Type B pancreatic cell (in vitro differentiated cells): ENCODE measurements at regions not wholly inside any gene's neighbourhood (a gene's known extent, or its start where the extent isn't known, plus 50 kb on each side); places are given as distances from the start of the nearest gene placed in this dataset.
"Not testable (repeated sequence)": the region's sequence is repeated elsewhere in the genome, so short reads cannot be mapped to it uniquely, and the experiment has no call there.

Experiments used
- DNase-seq: peaks from one replicate; pipeline ENCODE4 v3.0.0; 2021; ENCODE audit warnings: mixed read lengths; ENCODE audit not compliant: unreplicated experiment; ENCODE audit errors: extremely low spot score
- H3K27ac Mint-ChIP-seq: 2 replicates; pipeline ENCODE4 v1.8.0; 2021; ENCODE audit warnings: mild to moderate bottlenecking, mixed read lengths
- H3K27me3 Mint-ChIP-seq: 2 replicates; pipeline ENCODE4 v1.8.0; 2021; ENCODE audit warnings: mixed read lengths
- H3K36me3 Mint-ChIP-seq: 2 replicates; pipeline ENCODE4 v1.8.0; 2021; ENCODE audit warnings: mixed read lengths
- H3K4me1 Mint-ChIP-seq: one replicate; pipeline ENCODE4 v1.8.0; 2021; ENCODE audit warnings: mixed read lengths; ENCODE audit not compliant: unreplicated experiment
- H3K4me3 Mint-ChIP-seq: 2 replicates; pipeline ENCODE4 v1.8.0; 2021; ENCODE audit warnings: mild to moderate bottlenecking, mixed read lengths
- H3K9me3 Mint-ChIP-seq: 2 replicates; pipeline ENCODE4 v1.8.0; 2021; ENCODE audit warnings: mixed read lengths
- CTCF ChIP-seq: fragments of 200-600 bp; sonication (generic); conservative IDR thresholded peaks from 2 replicates; pipeline ENCODE4 v1.5.0; 2021; ENCODE audit warnings: antibody characterized with exemption, mild to moderate bottlenecking

DNA sequence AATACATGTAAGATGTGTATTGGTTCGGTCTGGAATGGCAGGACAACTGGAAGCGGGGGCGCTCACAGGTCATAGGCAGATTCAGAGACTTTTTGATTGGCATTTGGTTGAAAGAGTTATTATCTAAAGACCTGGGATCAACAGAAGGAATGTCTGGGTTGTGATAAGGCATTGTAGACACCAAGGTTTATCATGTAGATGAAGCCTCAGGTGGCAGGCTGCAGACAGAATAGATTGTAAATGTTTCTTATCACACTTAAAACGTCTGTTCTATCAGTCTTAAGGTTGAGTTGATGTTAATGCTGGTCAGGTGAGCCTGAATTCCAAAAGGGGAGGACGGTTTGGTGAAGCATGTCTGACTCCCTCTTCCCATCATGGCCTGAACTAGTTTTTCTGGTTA, 295.9 kb upstream of the PROK2 start:
- no peak overlapping the region for H3K27ac Mint-ChIP-seq
- no peaks in the 10 kb centered on the region for H3K27me3 Mint-ChIP-seq
- DNase-seq: no peak
- no peak overlapping the region for H3K4me3 Mint-ChIP-seq
- no peak for TF ChIP-seq CTCF
- peaks cover under 1% of the 10 kb centered on the region for H3K36me3 Mint-ChIP-seq
- H3K4me1 Mint-ChIP-seq: peaks cover 22% of the 10 kb centered on the region
- H3K9me3 Mint-ChIP-seq: peaks cover 14% of the 10 kb centered on the region

DNA sequence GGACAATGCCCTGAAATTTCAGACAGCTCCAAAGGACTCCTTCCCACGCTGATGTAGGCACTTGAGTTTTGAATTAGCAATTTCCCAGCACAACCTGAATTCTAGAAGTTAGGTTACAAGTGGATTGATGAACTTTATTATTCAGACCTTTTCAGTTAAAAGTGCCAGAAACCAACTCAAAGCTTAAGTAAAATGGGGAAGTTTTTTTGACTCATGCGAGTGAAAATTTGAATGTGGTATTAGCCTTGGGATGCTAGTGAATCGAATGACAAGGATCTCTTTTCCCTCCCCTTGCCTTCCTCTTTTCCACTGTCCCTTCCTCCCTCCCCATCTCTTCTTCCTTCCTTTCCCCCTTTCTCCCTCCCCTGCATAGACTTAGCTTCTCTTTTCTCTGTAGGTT, 295.1 kb upstream of the PROK2 start:
- Mint-ChIP-seq H3K9me3 (peaks cover 21% of the 10 kb centered on the region), H3K4me1 (peaks cover 22% of the 10 kb centered on the region), H3K27me3 (no peaks in the 10 kb centered on the region), H3K4me3 (no peak overlapping the region), H3K36me3 (peaks cover 5% of the 10 kb centered on the region), H3K27ac (no peak overlapping the region)
- TF ChIP-seq CTCF: no peak
- no peak for DNase-seq

DNA sequence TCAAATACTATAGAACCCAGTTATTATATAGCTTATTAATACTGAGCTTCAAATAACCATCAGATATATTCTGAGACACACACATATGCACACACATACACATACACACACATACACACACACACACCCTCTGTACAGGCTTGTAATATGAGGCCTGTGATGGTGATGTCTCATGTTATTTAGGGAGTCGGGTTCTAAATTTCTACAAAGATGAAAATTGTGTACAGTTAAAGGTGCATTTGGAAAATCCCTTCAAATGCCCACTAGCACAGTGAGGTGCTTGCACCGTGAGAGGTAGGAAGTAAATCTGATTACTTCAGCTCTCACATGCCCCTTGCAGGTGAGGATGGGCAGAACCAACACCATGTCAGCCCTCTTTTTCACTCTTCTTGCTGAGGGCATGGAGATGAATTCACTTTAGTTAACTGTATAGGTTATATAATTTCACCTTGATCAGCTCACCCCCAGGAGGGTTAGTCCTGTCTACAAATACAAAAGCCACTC, 294.5 kb upstream of the PROK2 start:
- TF ChIP-seq CTCF: no peak
- Mint-ChIP-seq H3K4me3 (no peak overlapping the region), H3K27me3 (no peaks in the 10 kb centered on the region), H3K9me3 (peaks cover 21% of the 10 kb centered on the region), H3K27ac (no peak overlapping the region), H3K4me1 (peaks cover 22% of the 10 kb centered on the region), H3K36me3 (peaks cover 5% of the 10 kb centered on the region)
- no peak for DNase-seq

GRCh38 chr3:72078676-72079368, 293.9 kb upstream of the PROK2 start:
- H3K9me3 Mint-ChIP-seq: peaks cover 21% of the 10 kb centered on the region
- H3K36me3 Mint-ChIP-seq: peaks cover 5% of the 10 kb centered on the region
- no peak overlapping the region for H3K4me3 Mint-ChIP-seq
- peaks cover 22% of the 10 kb centered on the region for H3K4me1 Mint-ChIP-seq
- TF ChIP-seq CTCF: no peak
- no peaks in the 10 kb centered on the region for H3K27me3 Mint-ChIP-seq
- no peak for DNase-seq
- H3K27ac Mint-ChIP-seq: no peak overlapping the region

GRCh38 chr3:72077473-72078259, 292.7 kb upstream of the PROK2 start:
- H3K27ac Mint-ChIP-seq: no peak overlapping the region
- H3K27me3 Mint-ChIP-seq: no peaks in the 10 kb centered on the region
- no peak for TF ChIP-seq CTCF
- H3K4me1 Mint-ChIP-seq: peaks cover 11% of the 10 kb centered on the region
- H3K9me3 Mint-ChIP-seq: peaks cover 16% of the 10 kb centered on the region
- no peak overlapping the region for H3K4me3 Mint-ChIP-seq
- no peak for DNase-seq
- H3K36me3 Mint-ChIP-seq: peaks cover 5% of the 10 kb centered on the region

GRCh38 chr3:72075848-72076247, 290.9 kb upstream of the PROK2 start:
- not testable (repeated sequence) for H3K36me3 Mint-ChIP-seq, H3K4me3 Mint-ChIP-seq, H3K27ac Mint-ChIP-seq, DNase-seq, H3K4me1 Mint-ChIP-seq, H3K27me3 Mint-ChIP-seq
- H3K9me3 Mint-ChIP-seq: peaks cover 15% of the 10 kb centered on the region
